Testis (tissue), 2 donors: ENCODE measurements at regions not wholly inside any gene's neighbourhood (a gene's known extent, or its start where the extent isn't known, plus 50 kb on each side); places are given as distances from the start of the nearest gene placed in this dataset.

Experiments
- POLR2A ChIP-seq: fragments of 450-650 bp; IDR thresholded peaks from one replicate; pipeline ENCODE4 v1.6.1; 2017; ENCODE audit warnings: antibody characterized with exemption, mild to moderate bottlenecking, moderate library complexity
- TF ChIP-seq, protein P1 (sequence below), 3 experiments: fragments of 450-650 bp in 2 of 3; fragments of 200-600 bp in 1 of 3; sonication (generic) in 1 of 3; IDR thresholded peaks; one replicate each; pipeline ENCODE4 v1.5.1; 2016 to 2019; ENCODE audit warnings: antibody characterized with exemption in 3 of 3, mild to moderate bottlenecking in 2 of 3, moderate library complexity in 1 of 3

DNA sequence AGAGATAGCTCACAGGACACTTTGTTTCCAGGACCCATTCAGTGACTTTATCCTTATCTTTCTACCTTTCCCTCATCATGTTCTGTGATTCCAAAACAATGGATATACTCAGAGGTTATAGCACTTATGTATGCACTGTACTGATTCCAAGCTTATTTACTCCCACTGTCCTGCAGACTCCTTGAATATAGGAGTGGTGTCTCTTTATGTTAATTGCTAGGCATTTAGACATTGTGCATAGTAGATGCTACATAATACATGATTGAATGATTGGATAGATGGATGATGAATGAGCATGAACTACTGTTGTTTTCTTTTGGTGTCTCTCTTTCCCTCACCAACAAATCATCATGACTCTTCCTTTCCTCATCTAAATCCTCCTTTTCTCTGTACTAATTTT, 279.1 kb upstream of the RAG2 start:
- TF ChIP-seq, protein P1, sequence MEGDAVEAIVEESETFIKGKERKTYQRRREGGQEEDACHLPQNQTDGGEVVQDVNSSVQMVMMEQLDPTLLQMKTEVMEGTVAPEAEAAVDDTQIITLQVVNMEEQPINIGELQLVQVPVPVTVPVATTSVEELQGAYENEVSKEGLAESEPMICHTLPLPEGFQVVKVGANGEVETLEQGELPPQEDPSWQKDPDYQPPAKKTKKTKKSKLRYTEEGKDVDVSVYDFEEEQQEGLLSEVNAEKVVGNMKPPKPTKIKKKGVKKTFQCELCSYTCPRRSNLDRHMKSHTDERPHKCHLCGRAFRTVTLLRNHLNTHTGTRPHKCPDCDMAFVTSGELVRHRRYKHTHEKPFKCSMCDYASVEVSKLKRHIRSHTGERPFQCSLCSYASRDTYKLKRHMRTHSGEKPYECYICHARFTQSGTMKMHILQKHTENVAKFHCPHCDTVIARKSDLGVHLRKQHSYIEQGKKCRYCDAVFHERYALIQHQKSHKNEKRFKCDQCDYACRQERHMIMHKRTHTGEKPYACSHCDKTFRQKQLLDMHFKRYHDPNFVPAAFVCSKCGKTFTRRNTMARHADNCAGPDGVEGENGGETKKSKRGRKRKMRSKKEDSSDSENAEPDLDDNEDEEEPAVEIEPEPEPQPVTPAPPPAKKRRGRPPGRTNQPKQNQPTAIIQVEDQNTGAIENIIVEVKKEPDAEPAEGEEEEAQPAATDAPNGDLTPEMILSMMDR (IDR thresholded peaks at IDR 0.05), result no peak
- TF ChIP-seq POLR2A, result no peak
